Duodenal mucosa (tissue), 2 donors: ENCODE measurements at regions not wholly inside any gene's neighbourhood (a gene's known extent, or its start where the extent isn't known, plus 50 kb on each side); places are given as distances from the start of the nearest gene placed in this dataset.
"Not testable (repeated sequence)": the region's sequence is repeated elsewhere in the genome, so short reads cannot be mapped to it uniquely, and the experiment has no call there.

Source experiments
- H3K27ac ChIP-seq: one replicate; pipeline ENCODE4 v1.7.0; 2013; ENCODE audit warnings: low read depth, low read length
- H3K27me3 ChIP-seq, 2 donors: one replicate each; pipeline ENCODE4 v1.7.0; 2013; ENCODE audit warnings: low read length in 2 of 2, control low read depth in 1 of 2; ENCODE audit not compliant: insufficient read depth in 2 of 2, control insufficient read depth in 1 of 2
- H3K36me3 ChIP-seq, 2 donors: one replicate each; pipeline ENCODE4 v1.7.0; 2013; ENCODE audit warnings: low read length in 2 of 2, control low read depth in 1 of 2; ENCODE audit not compliant: insufficient read depth in 2 of 2, control insufficient read depth in 1 of 2
- H3K4me1 ChIP-seq, 2 donors: one replicate each; pipeline ENCODE4 v1.7.0; 2013; ENCODE audit warnings: low read length in 2 of 2, control low read depth in 1 of 2; ENCODE audit not compliant: insufficient read depth in 2 of 2, control insufficient read depth in 1 of 2
- H3K4me3 ChIP-seq, 2 donors: one replicate each; pipeline ENCODE4 v1.7.0; 2013; ENCODE audit warnings: low read length in 2 of 2, low read depth in 1 of 2
- H3K9ac ChIP-seq, 2 donors: one replicate each; pipeline ENCODE4 v1.7.0; 2013; ENCODE audit warnings: low read length in 2 of 2, low read depth in 1 of 2
- H3K9me3 ChIP-seq, 2 donors: one replicate each; pipeline ENCODE4 v1.7.0; 2013; ENCODE audit warnings: low read length in 2 of 2, control low read depth in 1 of 2; ENCODE audit not compliant: control insufficient read depth in 1 of 2

GRCh38 chr7:57244345-57244980 is 112.2 kb upstream of the ZNF479 start:
- peaks cover 22 to 34% of the 10 kb centered on the region in 2 donors for H3K9me3 ChIP-seq
- H3K9ac ChIP-seq, H3K27me3 ChIP-seq, H3K27ac ChIP-seq, H3K4me1 ChIP-seq, H3K36me3 ChIP-seq, H3K4me3 ChIP-seq: not testable (repeated sequence)

GRCh38 chr7:57245206-57245605 is 113.0 kb upstream of the ZNF479 start:
- Histone ChIP-seq H3K4me1 (no peaks in the 10 kb centered on the region), H3K27me3 (no peaks in the 10 kb centered on the region), H3K36me3 (no peaks in the 10 kb centered on the region), H3K9me3 (peaks cover 27 to 34% of the 10 kb centered on the region in 2 donors), H3K9ac (no peak overlapping the region), H3K27ac (no peak overlapping the region), H3K4me3 (no peak overlapping the region)

- H3K9ac ChIP-seq = no peak overlapping the region
- no peaks in the 10 kb centered on the region for H3K4me1 ChIP-seq
- no peaks in the 10 kb centered on the region for H3K36me3 ChIP-seq
- peaks cover 18 to 30% of the 10 kb centered on the region in 2 donors for H3K9me3 ChIP-seq
- no peaks in the 10 kb centered on the region for H3K27me3 ChIP-seq
- no peak overlapping the region for H3K4me3 ChIP-seq
- no peak overlapping the region for H3K27ac ChIP-seq
These were observed 118.6 kb upstream of the ZNF479 start for GRCh38 chr7:57250801-57251200.

DNA sequence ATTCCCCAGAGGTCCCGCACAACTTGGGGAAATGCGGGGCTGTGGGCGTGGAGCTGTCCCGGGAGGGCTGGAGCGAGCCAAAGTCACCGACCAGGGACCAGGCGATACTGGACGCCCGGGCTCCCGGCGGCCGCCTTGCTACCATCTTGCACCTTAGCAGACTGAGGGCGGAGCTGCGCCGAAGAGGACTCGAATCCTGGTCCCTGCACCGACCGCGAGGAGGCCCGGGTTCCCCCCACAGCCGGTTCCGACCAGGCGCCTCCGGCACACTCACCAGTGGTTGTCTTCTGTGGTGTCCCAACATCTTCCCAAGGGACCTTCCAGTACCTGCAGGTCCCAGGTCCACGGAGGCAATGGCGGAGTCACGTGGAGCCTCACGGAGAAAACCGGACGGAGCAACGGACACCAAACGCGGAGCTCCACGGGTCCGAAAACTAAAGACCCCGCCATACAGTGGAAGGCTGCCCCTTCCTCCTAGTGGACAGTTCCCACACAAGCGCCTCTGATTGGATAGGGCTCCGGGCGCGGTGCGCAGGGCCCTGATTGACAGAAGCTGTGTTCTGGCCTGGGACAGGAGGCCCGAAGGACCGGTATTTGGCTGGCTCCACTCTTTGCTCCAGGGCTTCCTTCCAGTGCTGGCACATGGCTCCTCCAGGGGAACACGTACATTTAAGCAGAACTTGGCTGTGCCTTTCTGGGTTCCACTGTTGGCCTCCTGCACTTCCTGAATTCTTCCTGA is 124.6 kb upstream of the ZNF479 start:
- no peak overlapping the region for H3K27ac ChIP-seq
- H3K36me3 ChIP-seq = no peaks in the 10 kb centered on the region
- H3K27me3 ChIP-seq = no peaks in the 10 kb centered on the region
- no peak overlapping the region for H3K4me3 ChIP-seq
- no peaks in the 10 kb centered on the region for H3K4me1 ChIP-seq
- peaks cover 20 to 26% of the 10 kb centered on the region in 2 donors for H3K9me3 ChIP-seq
- no peak overlapping the region for H3K9ac ChIP-seq

- Histone ChIP-seq H3K4me1 (no peaks in the 10 kb centered on the region), H3K27ac (no peak overlapping the region), H3K4me3 (no peak overlapping the region), H3K9ac (no peak overlapping the region), H3K27me3 (no peaks in the 10 kb centered on the region), H3K9me3 (peaks cover 26 to 50% of the 10 kb centered on the region in 2 donors), H3K36me3 (no peaks in the 10 kb centered on the region)
These were observed 142.5 kb upstream of the ZNF479 start for GRCh38 chr7:57274535-57275283.

- Histone ChIP-seq H3K9me3 (peaks cover 4 to 10% of the 10 kb centered on the region in 2 donors), H3K36me3 (no peaks in the 10 kb centered on the region)
These were observed 149.2 kb upstream of the ZNF716 start for GRCh38 chr7:57300747-57301146.

DNA sequence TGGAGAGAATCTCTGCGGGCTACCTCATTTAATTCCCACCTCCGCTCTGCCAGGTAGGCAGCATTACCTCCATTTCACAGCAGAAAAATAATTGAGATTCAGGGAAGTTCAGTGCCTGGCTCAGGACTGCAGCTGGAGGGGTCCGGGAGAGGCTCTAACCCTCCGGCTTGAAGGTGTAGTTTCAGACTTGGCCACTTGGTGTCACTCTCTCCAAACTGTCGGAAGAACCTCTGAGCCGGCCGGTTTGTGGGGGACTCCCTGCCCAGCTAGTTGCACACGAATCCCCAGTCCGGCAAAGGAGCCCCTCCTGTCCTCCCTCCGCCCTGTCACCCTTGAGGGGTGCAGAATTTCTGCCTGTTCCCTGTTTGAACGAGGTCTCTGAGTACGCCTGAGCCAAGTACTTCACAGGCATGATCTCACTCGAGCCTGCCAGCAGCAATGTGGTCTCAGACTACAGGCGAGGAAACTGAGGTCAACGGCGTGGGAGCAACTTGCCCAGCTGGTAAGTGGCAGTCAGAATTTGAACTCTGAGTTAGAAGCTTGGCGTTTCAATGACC is 144.7 kb upstream of the ZNF716 start:
- H3K27ac ChIP-seq = no peak overlapping the region
- no peaks in the 10 kb centered on the region for H3K4me1 ChIP-seq
- H3K4me3 ChIP-seq = no peak overlapping the region
- no peaks in the 10 kb centered on the region for H3K36me3 ChIP-seq
- peaks cover 8 to 20% of the 10 kb centered on the region in 2 donors for H3K9me3 ChIP-seq
- no peak overlapping the region for H3K9ac ChIP-seq
- H3K27me3 ChIP-seq = no peaks in the 10 kb centered on the region

More at GRCh38 chr7:57300747-57301146, 149.2 kb upstream of the ZNF716 start:
- Histone ChIP-seq H3K27me3 (no peaks in the 10 kb centered on the region), H3K4me3 (no peak overlapping the region), H3K9ac (no peak overlapping the region), H3K27ac (no peak overlapping the region), H3K4me1 (no peaks in the 10 kb centered on the region)

DNA sequence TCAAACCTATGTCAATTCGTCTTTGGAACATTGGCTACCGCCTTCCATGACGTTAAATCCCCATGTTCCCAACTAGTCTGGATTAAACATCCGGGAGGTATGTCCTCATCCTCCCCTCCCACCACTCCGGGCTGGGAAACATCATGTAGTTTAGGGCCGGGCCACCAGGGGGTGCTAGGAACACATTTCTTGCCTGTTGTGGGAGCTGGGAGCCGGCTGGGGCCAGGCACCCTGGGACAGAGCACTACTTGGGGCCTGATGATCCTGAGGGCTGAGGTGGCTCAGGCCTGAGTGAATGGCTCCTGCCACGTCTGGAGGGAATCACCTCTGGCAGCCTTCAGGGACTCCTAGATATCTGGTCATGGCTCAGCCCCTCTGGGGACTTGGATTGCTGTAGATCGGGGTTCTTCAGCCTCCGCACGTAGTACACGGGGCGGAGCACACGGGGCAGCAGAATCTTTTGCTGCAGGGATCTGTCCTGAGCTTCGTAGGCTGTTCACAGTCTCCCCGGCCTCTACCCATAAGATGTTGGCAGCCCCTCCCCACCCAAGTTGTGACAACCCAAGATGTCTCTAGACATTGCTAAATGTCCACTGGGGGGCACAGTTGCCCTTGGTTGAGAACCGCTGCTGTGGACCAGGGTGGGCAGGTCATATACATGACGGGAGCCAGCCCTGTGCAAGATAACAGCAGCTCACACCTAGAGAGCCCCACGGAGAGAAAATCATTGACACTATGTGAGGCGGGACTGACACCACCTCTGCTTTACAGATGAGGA is 141.2 kb upstream of the ZNF716 start:
- Histone ChIP-seq H3K9ac (no peak overlapping the region), H3K4me3 (no peak overlapping the region), H3K27ac (no peak overlapping the region), H3K27me3 (no peaks in the 10 kb centered on the region), H3K9me3 (peaks cover 27 to 32% of the 10 kb centered on the region in 2 donors), H3K4me1 (no peaks in the 10 kb centered on the region), H3K36me3 (no peaks in the 10 kb centered on the region)

GRCh38 chr7:57327081-57327480 is 122.9 kb upstream of the ZNF716 start:
- Histone ChIP-seq H3K9ac (no peak overlapping the region), H3K9me3 (peaks cover 53 to 55% of the 10 kb centered on the region in 2 donors), H3K27ac (no peak overlapping the region), H3K4me1 (no peaks in the 10 kb centered on the region), H3K36me3 (no peaks in the 10 kb centered on the region), H3K4me3 (no peak overlapping the region), H3K27me3 (no peaks in the 10 kb centered on the region)
